Panc1 (cell line): ENCODE measurements at regions not wholly inside any gene's neighbourhood (a gene's known extent, or its start where the extent isn't known, plus 50 kb on each side); places are given as distances from the start of the nearest gene placed in this dataset.

Experiments used
- POLR2AphosphoS5 ChIP-seq: IDR thresholded peaks from 2 replicates; pipeline ENCODE4 v1.6.1; 2012; ENCODE audit warnings: mild to moderate bottlenecking, low read depth, low read length, moderate library complexity
- TF ChIP-seq, protein P1 (sequence below): fragments of 450-650 bp; IDR thresholded peaks from 2 replicates; pipeline ENCODE4 v1.5.1; 2017; ENCODE audit warnings: mild to moderate bottlenecking
- TF ChIP-seq, protein P2 (sequence below), 2 experiments: IDR thresholded peaks; 2 replicates each; pipeline ENCODE4 v1.6.1; 2011 to 2012; ENCODE audit warnings: low read depth in 2 of 2, control low read depth in 1 of 2, low read length in 1 of 2, mild to moderate bottlenecking in 1 of 2, moderate library complexity in 1 of 2; ENCODE audit not compliant: insufficient read depth in 1 of 2

DNA sequence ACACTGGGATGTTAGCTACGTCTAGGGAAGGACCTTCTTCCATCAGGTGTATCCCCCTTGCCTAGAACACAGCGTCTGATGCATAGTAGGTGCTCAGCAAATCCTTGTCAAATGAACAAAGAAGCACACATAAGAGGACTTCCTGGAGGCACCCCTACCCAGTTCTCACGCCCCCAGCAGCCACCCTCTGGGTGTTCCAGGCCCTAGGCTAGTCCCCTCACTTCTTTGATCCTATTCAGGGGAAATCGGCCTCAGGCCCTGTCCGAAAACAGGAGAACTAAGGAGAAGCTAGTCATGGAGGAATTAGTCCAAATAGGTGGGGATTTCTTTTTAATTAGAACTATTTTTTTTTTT lies 84.7 kb upstream of the SIRPA start:
- TF ChIP-seq, protein P1, sequence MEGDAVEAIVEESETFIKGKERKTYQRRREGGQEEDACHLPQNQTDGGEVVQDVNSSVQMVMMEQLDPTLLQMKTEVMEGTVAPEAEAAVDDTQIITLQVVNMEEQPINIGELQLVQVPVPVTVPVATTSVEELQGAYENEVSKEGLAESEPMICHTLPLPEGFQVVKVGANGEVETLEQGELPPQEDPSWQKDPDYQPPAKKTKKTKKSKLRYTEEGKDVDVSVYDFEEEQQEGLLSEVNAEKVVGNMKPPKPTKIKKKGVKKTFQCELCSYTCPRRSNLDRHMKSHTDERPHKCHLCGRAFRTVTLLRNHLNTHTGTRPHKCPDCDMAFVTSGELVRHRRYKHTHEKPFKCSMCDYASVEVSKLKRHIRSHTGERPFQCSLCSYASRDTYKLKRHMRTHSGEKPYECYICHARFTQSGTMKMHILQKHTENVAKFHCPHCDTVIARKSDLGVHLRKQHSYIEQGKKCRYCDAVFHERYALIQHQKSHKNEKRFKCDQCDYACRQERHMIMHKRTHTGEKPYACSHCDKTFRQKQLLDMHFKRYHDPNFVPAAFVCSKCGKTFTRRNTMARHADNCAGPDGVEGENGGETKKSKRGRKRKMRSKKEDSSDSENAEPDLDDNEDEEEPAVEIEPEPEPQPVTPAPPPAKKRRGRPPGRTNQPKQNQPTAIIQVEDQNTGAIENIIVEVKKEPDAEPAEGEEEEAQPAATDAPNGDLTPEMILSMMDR: no peak
- no peak for TF ChIP-seq POLR2AphosphoS5
- TF ChIP-seq, protein P2, sequence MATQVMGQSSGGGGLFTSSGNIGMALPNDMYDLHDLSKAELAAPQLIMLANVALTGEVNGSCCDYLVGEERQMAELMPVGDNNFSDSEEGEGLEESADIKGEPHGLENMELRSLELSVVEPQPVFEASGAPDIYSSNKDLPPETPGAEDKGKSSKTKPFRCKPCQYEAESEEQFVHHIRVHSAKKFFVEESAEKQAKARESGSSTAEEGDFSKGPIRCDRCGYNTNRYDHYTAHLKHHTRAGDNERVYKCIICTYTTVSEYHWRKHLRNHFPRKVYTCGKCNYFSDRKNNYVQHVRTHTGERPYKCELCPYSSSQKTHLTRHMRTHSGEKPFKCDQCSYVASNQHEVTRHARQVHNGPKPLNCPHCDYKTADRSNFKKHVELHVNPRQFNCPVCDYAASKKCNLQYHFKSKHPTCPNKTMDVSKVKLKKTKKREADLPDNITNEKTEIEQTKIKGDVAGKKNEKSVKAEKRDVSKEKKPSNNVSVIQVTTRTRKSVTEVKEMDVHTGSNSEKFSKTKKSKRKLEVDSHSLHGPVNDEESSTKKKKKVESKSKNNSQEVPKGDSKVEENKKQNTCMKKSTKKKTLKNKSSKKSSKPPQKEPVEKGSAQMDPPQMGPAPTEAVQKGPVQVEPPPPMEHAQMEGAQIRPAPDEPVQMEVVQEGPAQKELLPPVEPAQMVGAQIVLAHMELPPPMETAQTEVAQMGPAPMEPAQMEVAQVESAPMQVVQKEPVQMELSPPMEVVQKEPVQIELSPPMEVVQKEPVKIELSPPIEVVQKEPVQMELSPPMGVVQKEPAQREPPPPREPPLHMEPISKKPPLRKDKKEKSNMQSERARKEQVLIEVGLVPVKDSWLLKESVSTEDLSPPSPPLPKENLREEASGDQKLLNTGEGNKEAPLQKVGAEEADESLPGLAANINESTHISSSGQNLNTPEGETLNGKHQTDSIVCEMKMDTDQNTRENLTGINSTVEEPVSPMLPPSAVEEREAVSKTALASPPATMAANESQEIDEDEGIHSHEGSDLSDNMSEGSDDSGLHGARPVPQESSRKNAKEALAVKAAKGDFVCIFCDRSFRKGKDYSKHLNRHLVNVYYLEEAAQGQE (IDR thresholded peaks at IDR 0.05; ENCODE audit: insufficient read depth in 1 of 2, low read depth in 2 of 2, low read length in 1 of 2): no peak
